T-cell (primary cell): ENCODE measurements at regions not wholly inside any gene's neighbourhood (a gene's known extent, or its start where the extent isn't known, plus 50 kb on each side); places are given as distances from the start of the nearest gene placed in this dataset.

Source experiments
- ATAC-seq, 4 experiments: fragments of 200-7000 bp in 3 of 4; fragments of 150-1000 bp in 1 of 4; cut with Tn5 transposase; replicated peaks in 1 of 4; 1 replicate in 3 of 4; 2 replicates in 1 of 4; pipeline ENCODE4 v1.10.0; 2021; ENCODE audit warnings: moderate library complexity in 3 of 4, mild to moderate bottlenecking in 2 of 4, moderate number of reproducible peaks in 1 of 4
- CTCF ChIA-PET, 2 donors: fragments of 300-600 bp; sonication (Branson Sonifier 250); formaldehyde crosslinking; loops; one replicate each; lab custom pipeline; 2022; ENCODE audit warnings: antibody characterized with exemption in 2 of 2; lab: Charles Lee
- POLR2A ChIA-PET, 2 donors: fragments of 300-600 bp; sonication (Branson Sonifier 250); formaldehyde crosslinking; loops; one replicate each; lab custom pipeline; 2022; ENCODE audit warnings: antibody characterized with exemption in 2 of 2; lab: Charles Lee
- DNase-seq, 35 experiments: peaks; one replicate each; pipeline versions ENCODE4 v3.0.0 to v3.0.0-alpha.2; 2013 to 2023
- H3K27ac ChIP-seq: one replicate; pipeline ENCODE4 v1.5.1; 2013; ENCODE audit warnings: low read length
- H3K27me3 ChIP-seq, 2 experiments: replicated peaks in 1 of 2; 1 replicate in 1 of 2; 2 replicates in 1 of 2; pipeline versions ENCODE4 v1.6.1 to v1.7.0; 2013; ENCODE audit warnings: low read length in 1 of 2, mixed read lengths in 1 of 2; ENCODE audit not compliant: control insufficient read depth in 2 of 2, insufficient read depth in 2 of 2; ENCODE audit errors: extremely low read depth in 1 of 2
- H3K36me3 ChIP-seq, 2 donors: 1 replicate in 1 of 2; 2 replicates in 1 of 2; pipeline versions ENCODE4 v1.6.1 to v1.7.0; 2013; ENCODE audit warnings: low read length in 1 of 2; ENCODE audit not compliant: control insufficient read depth in 2 of 2, insufficient read depth in 1 of 2; ENCODE audit errors: extremely low read depth in 1 of 2
- H3K4me1 ChIP-seq, 2 experiments: 1 replicate in 1 of 2; 2 replicates in 1 of 2; pipeline versions ENCODE4 v1.6.1 to v1.7.0; 2013; ENCODE audit warnings: low read length in 2 of 2, mixed read lengths in 1 of 2; ENCODE audit not compliant: insufficient read depth in 2 of 2, control insufficient read depth in 1 of 2; ENCODE audit errors: extremely low read depth in 1 of 2
- H3K4me3 ChIP-seq, 2 donors: 1 replicate in 1 of 2; 2 replicates in 1 of 2; pipeline versions ENCODE4 v1.5.1 to v1.7.0; 2013; ENCODE audit warnings: mild to moderate bottlenecking in 2 of 2, low read length in 1 of 2, moderate library complexity in 1 of 2; ENCODE audit not compliant: control insufficient read depth in 1 of 2; ENCODE audit errors: extremely low read depth in 1 of 2
- H3K9me3 ChIP-seq: 2 replicates; pipeline ENCODE4 v1.7.0; 2013
- H3K27ac Mint-ChIP-seq, 2 donors: one replicate each; pipeline ENCODE4 v1.8.0; 2020 to 2021; ENCODE audit warnings: mild to moderate bottlenecking in 2 of 2, mixed read lengths in 2 of 2
- H3K27me3 Mint-ChIP-seq, 2 donors: one replicate each; pipeline ENCODE4 v1.8.0; 2021 to 2022; ENCODE audit warnings: mixed read lengths in 2 of 2
- H3K36me3 Mint-ChIP-seq: one replicate; pipeline ENCODE4 v1.8.0; 2021; ENCODE audit warnings: mixed read lengths
- H3K4me1 Mint-ChIP-seq, 3 donors: one replicate each; pipeline ENCODE4 v1.8.0; 2020 to 2022; ENCODE audit warnings: mixed read lengths in 3 of 3, mild to moderate bottlenecking in 1 of 3
- H3K4me3 Mint-ChIP-seq, 3 donors: one replicate each; pipeline ENCODE4 v1.8.0; 2020 to 2022; ENCODE audit warnings: mild to moderate bottlenecking in 3 of 3, mixed read lengths in 3 of 3, moderate library complexity in 3 of 3
- H3K9me3 Mint-ChIP-seq, 3 donors: one replicate each; pipeline ENCODE4 v1.8.0; 2020 to 2022; ENCODE audit warnings: mixed read lengths in 3 of 3
- whole genome bisulfite sequencing: methylation state at CpG from one replicate; pipeline ENCODE4 v1.1.5; 2013; ENCODE audit warnings: missing lambda C conversion rate; ENCODE audit not compliant: insufficient coverage; 5-methylcytosine and 5-hydroxymethylcytosine counted together

DNA sequence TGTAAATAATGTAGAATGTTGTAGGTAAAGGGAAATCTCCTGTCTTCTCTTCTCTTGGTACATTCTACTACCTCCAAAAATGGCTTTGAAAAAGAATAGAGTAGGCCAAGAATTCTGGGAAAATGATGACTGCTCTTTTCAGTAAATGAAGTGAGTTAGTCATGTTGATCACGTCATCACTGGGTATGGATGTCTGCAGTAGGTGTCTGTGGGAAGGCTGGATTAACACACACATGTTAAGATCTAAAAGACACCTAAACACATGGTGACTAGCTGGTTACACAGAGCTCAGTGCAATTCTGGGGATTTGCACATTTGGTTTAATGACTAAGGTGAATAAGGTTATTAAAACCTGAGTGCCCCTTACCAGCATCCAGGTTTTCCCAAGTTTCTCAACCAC lies 161.5 kb downstream of the CEP120 start:
- H3K9me3 Mint-ChIP-seq, result peaks cover 0 to 12% (median 3%) of the 10 kb centered on the region in 3 donors
- DNase-seq, result no peak
- no peaks in the 10 kb centered on the region for H3K4me1 Mint-ChIP-seq
- peaks cover 3 to 10% of the 10 kb centered on the region in 2 donors for H3K27me3 Mint-ChIP-seq
- Histone ChIP-seq H3K27me3 (peaks cover 0 to 4% of the 10 kb centered on the region in 2 experiments), H3K27ac (no peak overlapping the region), H3K9me3 (peaks cover 2% of the 10 kb centered on the region), H3K4me1 (no peaks in the 10 kb centered on the region), H3K4me3 (no peak overlapping the region), H3K36me3 (no peaks in the 10 kb centered on the region)
- no peak overlapping the region for H3K4me3 Mint-ChIP-seq
- no CpG with 5 or more reads among the region's 1 CpG for WGBS
- H3K36me3 Mint-ChIP-seq, result no peaks in the 10 kb centered on the region
- H3K27ac Mint-ChIP-seq, result no peak overlapping the region
- CTCF ChIA-PET, result no interaction called here
- no peak for ATAC-seq
- POLR2A ChIA-PET, result no interaction called here

DNA sequence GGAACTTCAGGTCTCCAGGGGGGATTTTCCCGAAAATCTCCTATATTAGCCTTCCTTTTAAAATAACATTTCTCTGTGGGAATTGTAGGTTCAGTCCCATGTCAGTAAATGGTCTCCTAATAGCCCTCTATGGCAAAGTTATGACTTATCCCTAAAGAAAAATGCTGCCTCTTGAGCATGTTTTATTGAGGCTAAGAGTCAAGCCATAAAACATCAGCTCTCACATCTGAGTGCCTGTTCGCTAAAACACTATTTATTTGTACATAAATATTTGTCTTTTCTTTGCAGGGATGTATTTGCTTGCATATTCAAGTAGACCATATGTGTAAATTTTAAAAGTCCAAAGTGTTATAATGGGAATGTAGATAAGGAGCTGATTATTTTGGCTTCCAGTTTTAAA lies 160.4 kb downstream of the PRDM6 start:
- H3K9me3 ChIP-seq, result no peaks in the 10 kb centered on the region
- H3K36me3 Mint-ChIP-seq, result no peaks in the 10 kb centered on the region
- ChIA-PET POLR2A (no interaction called here), CTCF (no interaction called here)
- no peaks in the 10 kb centered on the region for H3K4me1 Mint-ChIP-seq
- H3K27me3 Mint-ChIP-seq, result peaks cover 5% of the 10 kb centered on the region in 2 donors
- no CpG with 5 or more reads among the region's 2 CpGs for WGBS
- DNase-seq, result no peak
- no peaks in the 10 kb centered on the region for H3K36me3 ChIP-seq
- H3K27ac Mint-ChIP-seq, result no peak overlapping the region
- no peak for ATAC-seq
- H3K4me3 ChIP-seq, result no peak overlapping the region
- H3K27me3 ChIP-seq, result no peaks in the 10 kb centered on the region
- H3K27ac ChIP-seq, result no peak overlapping the region
- no peaks in the 10 kb centered on the region for H3K4me1 ChIP-seq
- peaks cover 2 to 12% (median 4%) of the 10 kb centered on the region in 3 donors for H3K9me3 Mint-ChIP-seq
- no peak overlapping the region for H3K4me3 Mint-ChIP-seq

DNA sequence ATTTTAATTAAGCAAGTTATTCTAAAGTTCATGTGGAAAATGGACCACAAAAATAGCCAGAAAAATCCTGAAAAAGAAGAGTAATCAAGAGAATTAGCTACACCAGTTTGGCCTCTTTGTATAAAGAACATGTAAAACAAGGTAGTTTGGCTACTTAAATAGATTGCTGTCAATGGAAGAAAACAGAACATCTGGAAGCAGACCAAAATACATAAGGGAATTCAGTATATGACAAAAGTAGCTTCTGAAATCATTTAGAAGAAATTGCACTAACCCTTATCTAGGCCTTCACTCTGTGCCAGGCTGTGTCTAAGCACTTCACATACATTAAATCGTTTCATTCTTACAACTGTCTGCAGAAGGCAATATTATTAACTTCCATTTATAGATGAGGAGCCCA lies 156.6 kb downstream of the PRDM6 start:
- DNase-seq, result no peak
- no peaks in the 10 kb centered on the region for H3K27me3 ChIP-seq
- no CpG with 5 or more reads among the region's 1 CpG for WGBS
- Mint-ChIP-seq H3K9me3 (no peaks in the 10 kb centered on the region), H3K4me3 (no peak overlapping the region), H3K4me1 (no peaks in the 10 kb centered on the region), H3K27me3 (peaks cover 0 to 6% of the 10 kb centered on the region in 2 donors), H3K27ac (no peak overlapping the region), H3K36me3 (no peaks in the 10 kb centered on the region)
- H3K27ac ChIP-seq, result no peak overlapping the region
- no peaks in the 10 kb centered on the region for H3K4me1 ChIP-seq
- POLR2A ChIA-PET, result no interaction called here
- no peak for ATAC-seq
- no peak overlapping the region for H3K4me3 ChIP-seq
- H3K9me3 ChIP-seq, result no peaks in the 10 kb centered on the region
- H3K36me3 ChIP-seq, result no peaks in the 10 kb centered on the region
- CTCF ChIA-PET, result no interaction called here

DNA sequence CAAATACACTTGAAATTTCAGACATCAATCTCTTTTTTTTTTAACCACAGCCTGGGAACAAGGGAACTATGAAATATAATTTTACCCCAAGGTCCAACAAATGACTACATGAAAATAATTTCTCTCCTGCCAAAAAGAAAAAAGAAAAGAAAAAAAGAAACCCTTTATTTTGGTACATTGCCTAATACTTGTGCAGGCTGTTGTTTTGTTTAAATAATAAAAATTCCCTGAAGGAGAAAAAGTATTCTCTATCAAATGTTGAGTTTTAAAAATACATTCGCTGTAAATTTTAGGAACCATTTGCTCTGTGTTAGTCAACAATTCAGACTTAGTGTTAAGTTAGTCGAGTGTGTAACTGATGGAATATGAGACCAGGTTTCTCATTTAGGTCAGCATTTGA lies 155.4 kb downstream of the PRDM6 start:
- DNase-seq, result no peak
- no peaks in the 10 kb centered on the region for H3K36me3 Mint-ChIP-seq
- H3K27ac ChIP-seq, result no peak overlapping the region
- H3K9me3 Mint-ChIP-seq, result no peaks in the 10 kb centered on the region
- no peak for ATAC-seq
- no CpG with 5 or more reads among the region's 2 CpGs for WGBS
- H3K4me3 Mint-ChIP-seq, result no peak overlapping the region
- H3K27me3 ChIP-seq, result no peaks in the 10 kb centered on the region
- POLR2A ChIA-PET, result no interaction called here
- no peaks in the 10 kb centered on the region for H3K36me3 ChIP-seq
- no peaks in the 10 kb centered on the region for H3K9me3 ChIP-seq
- H3K27me3 Mint-ChIP-seq, result peaks cover 0 to 9% of the 10 kb centered on the region in 2 donors
- no peaks in the 10 kb centered on the region for H3K4me1 Mint-ChIP-seq
- no peaks in the 10 kb centered on the region for H3K4me1 ChIP-seq
- no peak overlapping the region for H3K27ac Mint-ChIP-seq
- CTCF ChIA-PET, result no interaction called here
- H3K4me3 ChIP-seq, result no peak overlapping the region
